H1 (cell line): ENCODE measurements at regions not wholly inside any gene's neighbourhood (a gene's known extent, or its start where the extent isn't known, plus 50 kb on each side); places are given as distances from the start of the nearest gene placed in this dataset.
"Not testable (repeated sequence)": the region's sequence is repeated elsewhere in the genome, so short reads cannot be mapped to it uniquely, and the experiment has no call there.

Source experiments
- CTCF ChIA-PET: fragments of 300-600 bp; sonication (Branson Sonifier 250); formaldehyde crosslinking; loops from one replicate; lab custom pipeline; 2021; ENCODE audit not compliant: partially characterized antibody; lab: Charles Lee
- POLR2A ChIA-PET: fragments of 300-600 bp; sonication (Branson Sonifier 250); formaldehyde crosslinking; loops from one replicate; lab custom pipeline; 2021; ENCODE audit warnings: inconsistent platforms; ENCODE audit not compliant: partially characterized antibody; lab: Charles Lee
- DNase-seq, 2 experiments: peaks; one replicate each; pipeline versions ENCODE4 v3.0.0 to v3.0.0-alpha.2; 2010 to 2022; ENCODE audit warnings: low spot score in 2 of 2, low read depth in 1 of 2, mixed read lengths in 1 of 2
- FAIRE-seq: peaks from 2 replicates; lab custom pipeline; 2011; peaks lifted over from hg19 to GRCh38; lab: Jason Lieb, UNC
- H2AFZ ChIP-seq: 2 replicates; pipeline ENCODE4 v1.8.1; 2012; ENCODE audit warnings: low read length, inconsistent platforms
- H2AK5ac ChIP-seq: 2 replicates; pipeline ENCODE4 v1.6.1; 2013; ENCODE audit warnings: low read depth, low read length
- H2BK120ac ChIP-seq: replicated peaks from 2 replicates; pipeline ENCODE3; 2013; ENCODE audit warnings: low read depth, low read length, inconsistent platforms
- H2BK12ac ChIP-seq: 2 replicates; pipeline ENCODE4 v1.6.1; 2013; ENCODE audit warnings: low read depth, low read length
- H2BK15ac ChIP-seq: 2 replicates; pipeline ENCODE4 v1.6.1; 2013; ENCODE audit warnings: low read length
- H2BK20ac ChIP-seq: 2 replicates; pipeline ENCODE4 v1.6.1; 2013; ENCODE audit warnings: low read length
- H2BK5ac ChIP-seq: 2 replicates; pipeline ENCODE4 v1.6.1; 2013; ENCODE audit warnings: low read depth, low read length
- H3K14ac ChIP-seq: 2 replicates; pipeline ENCODE4 v1.6.1; 2013; ENCODE audit warnings: inconsistent platforms; ENCODE audit not compliant: insufficient read length
- H3K18ac ChIP-seq: 2 replicates; pipeline ENCODE4 v1.6.1; 2013; ENCODE audit warnings: low read length; ENCODE audit errors: extremely low read depth
- H3K23ac ChIP-seq: 2 replicates; pipeline ENCODE4 v1.6.1; 2013; ENCODE audit warnings: inconsistent platforms; ENCODE audit not compliant: insufficient read length
- H3K23me2 ChIP-seq: 2 replicates; pipeline ENCODE4 v1.6.1; 2013; ENCODE audit warnings: low read depth, low read length
- H3K27ac ChIP-seq: 2 replicates; pipeline ENCODE4 v1.6.1; 2011; ENCODE audit warnings: low read depth, low read length, inconsistent platforms
- H3K27me3 ChIP-seq, 4 experiments: replicated peaks in 1 of 4; 1 replicate in 1 of 4; 2 replicates in 3 of 4; pipeline versions ENCODE4 v1.6.1 to v1.8.1; 2011 to 2013; ENCODE audit warnings: low read length in 3 of 4, mild to moderate bottlenecking in 3 of 4, inconsistent platforms in 2 of 4, mixed read lengths in 2 of 4, moderate library complexity in 1 of 4; ENCODE audit not compliant: control insufficient read depth in 3 of 4, insufficient read depth in 3 of 4; ENCODE audit errors: extremely low read depth in 1 of 4
- H3K36me3 ChIP-seq, 4 experiments: 2 replicates each; pipeline versions ENCODE4 v1.6.1 to v1.8.1; 2011 to 2013; ENCODE audit warnings: mild to moderate bottlenecking in 4 of 4, low read length in 3 of 4, moderate library complexity in 2 of 4, control low read depth in 1 of 4, inconsistent platforms in 1 of 4; ENCODE audit not compliant: insufficient read depth in 4 of 4, control insufficient read depth in 2 of 4
- H3K4ac ChIP-seq: replicated peaks from 2 replicates; pipeline ENCODE3; 2013; ENCODE audit warnings: low read length, low read depth, mixed read lengths, inconsistent platforms; ENCODE audit not compliant: insufficient read length
- H3K4me1 ChIP-seq, 4 experiments: replicated peaks in 1 of 4; 1 replicate in 1 of 4; 2 replicates in 3 of 4; pipeline versions ENCODE4 v1.6.1 to v1.8.1; 2011 to 2013; ENCODE audit warnings: low read length in 3 of 4, inconsistent platforms in 2 of 4, mixed read lengths in 1 of 4; ENCODE audit not compliant: insufficient read depth in 4 of 4, control insufficient read depth in 3 of 4
- H3K4me2 ChIP-seq, 2 experiments: 2 replicates each; pipeline versions ENCODE4 v1.6.1 to v1.8.1; 2011 to 2013; ENCODE audit warnings: low read depth in 2 of 2, low read length in 2 of 2, control low read depth in 1 of 2, inconsistent platforms in 1 of 2, mild to moderate bottlenecking in 1 of 2; ENCODE audit not compliant: insufficient read depth in 1 of 2
- H3K4me3 ChIP-seq, 4 experiments: fragments of 200-600, 300-600 bp in 1 of 4; sonication (generic), shearing (Covaris generic), sonication (Bioruptor Twin) in 1 of 4; 2 replicates each; pipeline versions ENCODE4 v1.5.1 to v1.8.1; 2011 to 2016; ENCODE audit warnings: low read length in 4 of 4, low read depth in 3 of 4, control low read depth in 2 of 4, inconsistent platforms in 2 of 4, mild to moderate bottlenecking in 2 of 4, mixed read lengths in 1 of 4, moderate library complexity in 1 of 4; ENCODE audit not compliant: insufficient read depth in 2 of 4; ENCODE audit errors: extremely low read depth in 1 of 4
- H3K56ac ChIP-seq: replicated peaks from 2 replicates; pipeline ENCODE3; 2013; ENCODE audit warnings: low read depth, mild to moderate bottlenecking, mixed read lengths, low read length, inconsistent platforms; ENCODE audit not compliant: insufficient read length
- H3K79me1 ChIP-seq: 2 replicates; pipeline ENCODE4 v1.6.1; 2013; ENCODE audit warnings: low read depth, low read length, control low read depth
- H3K79me2 ChIP-seq, 2 experiments: 2 replicates each; pipeline versions ENCODE4 v1.6.1 to v1.8.1; 2012 to 2013; ENCODE audit warnings: low read length in 2 of 2, mild to moderate bottlenecking in 2 of 2, inconsistent platforms in 1 of 2; ENCODE audit not compliant: insufficient read depth in 2 of 2, control insufficient read depth in 1 of 2
- H3K9ac ChIP-seq, 4 experiments: replicated peaks in 1 of 4; 1 replicate in 1 of 4; 2 replicates in 3 of 4; pipeline versions ENCODE4 v1.6.1 to v1.8.1; 2011 to 2013; ENCODE audit warnings: low read depth in 3 of 4, low read length in 3 of 4, control low read depth in 2 of 4, mild to moderate bottlenecking in 2 of 4, moderate library complexity in 2 of 4, inconsistent platforms in 1 of 4; ENCODE audit errors: extremely low read depth in 1 of 4
- H3K9me3 ChIP-seq, 2 experiments: 2 replicates each; pipeline versions ENCODE4 v1.6.1 to v1.8.1; 2012 to 2013; ENCODE audit warnings: mild to moderate bottlenecking in 2 of 2, moderate library complexity in 2 of 2, control low read depth in 1 of 2, inconsistent platforms in 1 of 2, low read depth in 1 of 2, low read length in 1 of 2, mixed read lengths in 1 of 2; ENCODE audit not compliant: insufficient read depth in 2 of 2
- H4K20me1 ChIP-seq, 2 experiments: replicated peaks in 1 of 2; 2 replicates each; pipeline versions ENCODE3 to v1.8.1; 2011 to 2013; ENCODE audit warnings: inconsistent platforms in 2 of 2, low read length in 2 of 2, mild to moderate bottlenecking in 1 of 2; ENCODE audit not compliant: insufficient read depth in 2 of 2, control insufficient read depth in 1 of 2
- H4K5ac ChIP-seq: 2 replicates; pipeline ENCODE4 v1.6.1; 2013; ENCODE audit warnings: low read length, low read depth, mixed read lengths, inconsistent platforms; ENCODE audit not compliant: insufficient read length
- H4K8ac ChIP-seq: 2 replicates; pipeline ENCODE4 v1.8.0; 2013; ENCODE audit warnings: mild to moderate bottlenecking, moderate library complexity, low read length, inconsistent platforms; ENCODE audit not compliant: insufficient read depth; ENCODE audit errors: extremely low read depth
- H4K91ac ChIP-seq: replicated peaks from 2 replicates; pipeline ENCODE3; 2013; ENCODE audit warnings: low read length, mixed read lengths, inconsistent platforms; ENCODE audit not compliant: insufficient read length
- WGBS, 2 experiments: shearing (Covaris generic) in 1 of 2; methylation state at CpG; one replicate each; pipeline versions ENCODE4 v1.1.6 to v1.1.7; 2013 to 2015; ENCODE audit warnings: low lambda C conversion rate in 2 of 2, mixed read lengths in 2 of 2, inconsistent platforms in 1 of 2, low coverage in 1 of 2, missing lambda C conversion rate in 1 of 2; ENCODE audit not compliant: insufficient replicate concordance in 2 of 2, insufficient coverage in 1 of 2, insufficient read length in 1 of 2; ENCODE audit errors: extremely low coverage in 1 of 2, missing lambda C conversion rate in 1 of 2; 5-methylcytosine and 5-hydroxymethylcytosine counted together

DNA sequence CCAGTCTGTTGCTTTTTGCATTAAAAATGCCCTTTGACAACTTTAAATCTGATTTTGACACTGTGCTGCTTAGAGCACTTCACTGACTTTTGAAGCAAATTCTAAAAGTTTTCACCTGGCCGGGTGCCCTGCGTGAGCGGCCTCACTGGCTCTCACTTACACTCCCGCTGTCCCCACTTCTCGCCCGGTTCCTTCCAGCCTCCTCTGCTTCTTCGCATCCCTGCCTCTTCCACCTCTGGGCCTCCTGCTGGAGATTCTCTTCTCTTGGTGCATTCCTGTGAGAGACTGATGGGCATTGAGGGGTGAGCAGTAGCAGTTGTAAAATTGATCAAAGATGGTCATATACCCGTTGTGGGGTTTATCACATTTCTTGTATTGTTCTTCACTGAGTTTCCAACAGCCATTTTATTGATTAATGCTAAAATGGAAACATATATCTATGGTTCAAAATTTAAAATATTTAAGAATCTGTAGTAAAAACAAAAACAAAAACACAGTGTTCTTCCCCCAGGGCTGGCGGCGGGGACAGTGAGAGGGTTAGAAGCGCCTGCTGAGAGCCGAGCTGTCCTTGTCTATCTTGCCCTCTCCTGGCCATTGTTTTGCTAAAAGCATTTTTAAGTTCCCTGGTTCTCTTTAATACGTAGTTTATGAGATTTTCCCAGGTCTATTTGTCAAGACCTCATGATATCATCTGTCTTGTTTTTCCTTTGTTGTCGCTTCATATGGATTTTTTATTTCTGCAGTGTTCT lies 160.1 kb downstream of the GOLGA8K start:
- H3K9ac ChIP-seq, H3K79me2 ChIP-seq, H2BK120ac ChIP-seq, CTCF ChIA-PET, H3K23ac ChIP-seq, H3K18ac ChIP-seq, H3K14ac ChIP-seq, H2BK20ac ChIP-seq, H3K4me2 ChIP-seq, H4K91ac ChIP-seq, H3K27ac ChIP-seq, H3K4ac ChIP-seq, DNase-seq, H2AFZ ChIP-seq, H4K8ac ChIP-seq, H2BK5ac ChIP-seq, H3K4me3 ChIP-seq, H3K23me2 ChIP-seq, H2BK15ac ChIP-seq, H3K27me3 ChIP-seq, H3K9me3 ChIP-seq, H3K79me1 ChIP-seq, H4K20me1 ChIP-seq, H3K56ac ChIP-seq, H3K36me3 ChIP-seq, H2AK5ac ChIP-seq, POLR2A ChIA-PET, H3K4me1 ChIP-seq, H2BK12ac ChIP-seq, H4K5ac ChIP-seq: not testable (repeated sequence)
- WGBS, 2 experiments, result 85% methylated on average over 7 of the region's 14 CpGs; no CpG with 5 or more reads in 1 of the 2 experiments
- peak; percentile 91 for FAIRE-seq
